Right lobe of liver (tissue), 4 donors: ENCODE measurements at regions not wholly inside any gene's neighbourhood (a gene's known extent, or its start where the extent isn't known, plus 50 kb on each side); places are given as distances from the start of the nearest gene placed in this dataset.

ENCODE experiments used
- CTCF ChIP-seq, 4 donors: fragments of 200-600 bp in 3 of 4; fragments of 450-650 bp in 1 of 4; IDR thresholded peaks; one replicate each; pipeline versions ENCODE4 v1.5.1 to v1.8.0; 2016 to 2022; ENCODE audit warnings: antibody characterized with exemption in 4 of 4, mild to moderate bottlenecking in 2 of 4
- POLR2A ChIP-seq: fragments of 450-650 bp; IDR thresholded peaks from one replicate; pipeline ENCODE4 v1.6.1; 2017; ENCODE audit warnings: antibody characterized with exemption, mild to moderate bottlenecking
- donor health status: DM: no; HTN: no; CAD: no.
- donor health status: DM: no; HTN: no; CAD: no.
- donor health status: DM: no; HTN: yes; CAD: no.

DNA sequence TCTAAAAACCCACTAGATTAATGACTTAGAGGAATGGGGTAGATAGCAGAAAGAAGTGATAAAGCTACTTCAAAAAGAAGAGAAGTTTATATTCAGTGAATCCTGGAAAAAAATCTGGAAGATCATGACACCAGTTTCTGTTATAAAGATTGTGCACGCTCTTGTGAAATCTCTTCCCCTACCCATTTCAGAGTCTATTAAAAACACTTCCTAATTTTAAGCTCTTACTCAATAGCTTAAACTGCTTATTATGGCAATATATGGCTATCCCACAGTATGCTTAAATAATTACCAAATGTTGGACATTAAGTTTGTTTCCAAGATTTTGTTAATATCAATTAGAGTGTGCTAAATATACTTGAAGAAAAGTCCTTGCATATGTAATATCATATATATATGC lies 585.3 kb upstream of the MAN1A1 start:
- TF ChIP-seq CTCF (IDR thresholded peaks at IDR 0.05) (no peak), POLR2A (no peak)
